Activated CD4-positive, alpha-beta T cell treated with anti-CD3 and anti-CD28 coated beads, Interleukin-2, amount 50 U/mL, for 48 hours (primary cell): ENCODE measurements at regions not wholly inside any gene's neighbourhood (a gene's known extent, or its start where the extent isn't known, plus 50 kb on each side); places are given as distances from the start of the nearest gene placed in this dataset.
"Not testable (repeated sequence)": the region's sequence is repeated elsewhere in the genome, so short reads cannot be mapped to it uniquely, and the experiment has no call there.

Experiments used
- DNase-seq, 2 experiments: peaks; one replicate each; pipeline ENCODE4 v3.0.0-alpha.2; 2020

DNA sequence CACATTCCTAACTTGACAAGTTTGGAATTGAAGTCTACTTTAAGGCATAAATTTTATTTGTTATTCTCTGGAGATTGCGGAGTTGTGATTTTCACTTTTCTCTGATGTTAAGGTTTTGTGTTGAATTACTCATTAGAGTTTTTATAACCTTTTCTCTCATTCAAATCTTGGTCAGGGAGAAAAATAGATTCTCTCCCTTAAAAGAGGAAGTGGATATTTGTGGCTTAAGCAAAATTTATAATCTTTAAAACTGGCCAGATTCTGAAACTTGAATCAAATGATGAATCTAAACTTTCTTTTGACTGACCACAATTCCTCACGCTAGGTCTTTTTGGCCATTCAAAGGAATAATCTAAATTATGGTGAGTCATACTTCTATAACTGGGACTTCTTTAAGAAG is 361.4 kb downstream of the TEX13C start:
- DNase-seq = no peak

DNA sequence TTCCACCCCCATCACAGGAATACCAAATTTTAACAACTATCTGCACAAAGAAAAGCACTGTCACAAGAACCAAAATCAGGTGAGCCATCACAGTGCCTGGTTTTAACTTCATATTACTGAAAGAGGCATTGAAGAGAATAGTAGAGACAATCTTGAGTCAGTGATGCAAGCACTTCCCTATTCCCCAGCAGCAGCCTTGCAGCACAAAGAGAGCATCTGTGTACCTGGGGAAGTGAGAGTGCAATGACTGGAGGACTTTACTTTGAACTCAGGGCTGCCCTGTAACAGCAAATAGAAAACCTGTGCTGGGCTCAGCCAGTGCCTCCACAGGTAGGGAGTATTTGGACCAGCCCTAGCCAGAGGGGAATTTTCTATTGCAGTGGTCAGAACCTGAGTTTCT is 361.8 kb downstream of the TEX13C start:
- no peak for DNase-seq

DNA sequence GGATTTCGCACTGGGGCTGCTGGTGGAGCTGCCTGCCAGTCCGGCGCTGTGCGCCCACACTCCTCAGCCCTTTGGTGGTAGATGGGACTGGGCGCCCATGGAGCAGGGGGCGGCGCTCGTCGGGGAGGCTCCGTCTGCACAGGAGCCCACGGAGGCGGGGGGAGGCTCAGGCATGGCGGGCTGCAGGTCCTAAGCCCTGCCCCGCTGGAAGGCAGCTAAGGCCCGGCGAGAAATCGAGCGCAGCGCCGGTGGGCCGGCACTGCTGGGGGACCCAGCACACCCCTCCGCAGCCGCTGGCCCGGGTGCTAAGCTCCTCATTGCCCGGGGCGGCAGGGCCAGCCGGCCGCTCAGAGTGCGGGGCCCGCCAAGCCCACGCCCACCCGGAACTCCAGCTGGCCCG is 370.9 kb downstream of the TEX13C start:
- not testable (repeated sequence) for DNase-seq

DNA sequence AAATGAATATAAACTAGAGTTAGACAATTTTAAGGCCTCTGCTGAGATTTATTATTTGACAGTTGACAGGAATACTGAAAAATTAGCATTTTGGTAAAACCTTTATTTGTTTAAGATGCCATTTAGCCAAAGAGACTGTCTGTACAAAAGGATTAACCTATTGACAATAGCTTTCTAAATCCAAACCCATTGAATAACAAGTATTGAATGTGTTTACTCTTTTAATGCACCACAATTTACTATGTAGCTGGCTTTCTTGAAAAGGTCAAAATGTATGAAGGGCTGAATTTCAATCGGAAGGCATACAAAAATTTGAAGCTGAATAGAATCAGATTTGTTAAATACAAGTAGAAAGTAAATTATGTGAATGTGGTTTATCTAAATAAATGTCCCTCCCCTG is 374.5 kb downstream of the TEX13C start:
- DNase-seq = no peak

DNA sequence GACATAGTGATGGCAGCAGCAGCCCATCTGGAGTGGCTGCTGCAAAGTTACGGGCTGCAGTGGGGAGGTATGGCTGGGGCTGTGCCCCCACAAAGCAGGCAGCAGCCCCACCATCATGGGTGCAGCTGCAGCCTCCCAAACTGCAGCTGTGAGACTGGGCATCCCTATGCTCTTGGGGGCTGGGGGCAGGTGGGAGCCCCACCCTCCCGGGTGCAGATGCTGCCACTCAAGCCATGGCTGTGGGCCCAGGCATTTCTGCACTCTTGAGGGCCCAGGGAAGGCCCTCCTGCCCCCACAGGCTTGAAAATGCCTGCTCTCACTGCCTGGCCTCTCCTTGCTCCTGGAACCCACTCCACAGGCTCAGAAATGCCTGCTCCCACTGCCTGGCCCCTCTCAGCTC is 389.4 kb downstream of the TEX13C start:
- DNase-seq = no peak

DNA sequence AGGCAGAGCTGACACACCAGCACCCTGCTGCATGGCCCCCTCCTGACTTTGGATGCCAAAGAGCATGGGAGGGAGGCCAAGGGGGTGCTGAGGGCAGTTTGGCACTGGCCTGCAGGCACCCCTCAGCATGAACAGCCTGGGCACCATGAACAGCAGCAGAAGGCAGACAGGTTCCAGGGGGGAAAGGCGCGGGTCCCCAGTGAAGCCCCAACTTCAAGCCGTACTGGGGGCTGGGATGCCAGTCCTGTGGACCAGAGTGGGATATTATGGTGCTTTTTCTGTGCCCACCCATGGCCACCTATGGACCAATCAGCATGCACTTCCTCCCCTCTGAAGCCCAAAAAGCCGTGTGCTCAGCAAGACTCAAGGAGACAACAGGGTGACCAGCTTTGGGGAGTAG is 389.9 kb downstream of the TEX13C start:
- DNase-seq = no peak

DNA sequence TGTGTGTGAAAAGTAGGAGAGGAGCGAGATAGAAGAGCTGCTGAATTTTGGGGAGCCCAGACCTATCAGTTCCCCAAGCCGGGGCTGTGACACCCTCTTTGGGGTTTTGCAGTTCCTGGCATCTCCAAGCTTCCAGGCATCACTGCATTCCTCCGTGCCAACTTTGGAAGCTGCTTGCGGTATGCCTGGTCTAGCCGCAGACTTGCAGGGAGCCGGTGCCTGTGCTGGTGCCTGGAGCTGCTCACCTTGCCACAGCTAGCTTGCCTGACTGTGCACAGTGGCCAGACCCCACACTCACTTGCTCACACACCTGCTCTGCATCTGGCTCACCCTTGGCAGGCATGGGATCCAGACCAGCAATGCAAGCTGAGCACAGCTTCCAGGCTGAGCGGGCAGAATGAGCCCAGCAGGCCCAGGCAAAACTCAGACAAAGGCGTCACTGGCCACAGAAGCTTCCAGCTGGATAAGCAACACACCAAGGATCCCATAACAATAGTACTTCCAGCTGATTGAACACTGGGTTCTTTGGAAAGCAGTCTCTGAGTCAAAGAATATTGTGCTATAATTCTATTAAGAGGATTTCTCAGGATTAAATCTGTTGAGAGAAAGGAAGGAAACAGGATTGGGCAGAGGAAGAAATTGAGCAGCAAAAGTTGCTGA is 390.9 kb downstream of the TEX13C start:
- no peak for DNase-seq

DNA sequence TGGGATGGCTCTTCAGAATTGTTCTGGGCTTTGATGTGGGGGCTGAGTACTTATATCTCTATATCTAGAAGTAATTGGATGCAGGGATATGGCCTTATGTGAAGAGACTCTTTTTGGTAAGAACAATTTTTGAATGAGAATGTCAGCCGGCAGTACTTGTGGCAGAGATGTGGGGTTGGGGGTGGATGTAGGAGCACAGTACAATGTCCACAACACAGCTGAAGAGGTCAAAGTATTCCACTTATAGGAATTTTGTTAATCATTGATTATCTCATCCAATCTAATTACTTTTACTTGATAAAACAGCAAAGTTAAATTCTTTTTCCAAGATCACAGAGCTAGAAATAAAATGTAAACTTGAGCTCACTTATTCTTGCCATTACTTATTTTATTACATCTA is 391.4 kb downstream of the TEX13C start:
- DNase-seq = no peak

DNA sequence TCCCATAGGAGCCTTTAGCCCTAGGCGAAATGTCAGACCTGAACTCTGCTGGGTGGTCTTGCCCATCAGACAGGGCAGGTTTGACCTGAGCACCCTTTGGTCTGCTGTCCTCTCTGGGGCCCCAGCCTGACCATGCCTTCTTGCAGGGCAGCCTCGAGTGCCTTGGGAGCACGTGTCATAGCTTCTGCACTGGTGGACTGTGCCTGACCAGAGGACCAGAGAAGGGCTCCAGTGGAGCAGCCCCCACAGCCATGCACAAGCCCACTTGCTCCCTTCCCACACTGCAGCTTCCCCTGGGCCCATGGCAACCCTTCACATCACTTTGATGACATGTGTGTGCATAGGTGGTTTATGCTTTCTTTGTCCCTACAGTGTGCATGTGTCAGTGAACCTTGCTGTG is 394.0 kb downstream of the TEX13C start:
- DNase-seq = no peak

DNA sequence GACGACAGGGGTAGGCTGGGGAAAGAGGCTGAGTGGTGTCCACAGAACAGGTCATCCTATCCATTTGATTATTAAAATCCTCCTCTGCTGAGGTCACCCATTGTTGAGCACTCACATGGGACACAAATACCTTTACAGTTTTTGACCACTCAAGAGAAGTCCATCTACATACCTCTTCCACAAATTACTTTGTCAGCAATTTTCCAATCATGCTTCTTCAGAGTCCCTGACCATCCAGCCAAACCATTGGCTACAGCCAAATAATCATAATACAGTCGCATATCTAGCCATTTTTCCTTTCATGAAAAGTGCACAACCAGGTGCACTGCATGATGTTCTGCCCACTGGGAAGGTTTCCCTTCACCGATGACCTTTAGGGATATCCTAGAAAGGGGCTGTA is 407.4 kb downstream of the TEX13C start:
- DNase-seq = no peak

DNA sequence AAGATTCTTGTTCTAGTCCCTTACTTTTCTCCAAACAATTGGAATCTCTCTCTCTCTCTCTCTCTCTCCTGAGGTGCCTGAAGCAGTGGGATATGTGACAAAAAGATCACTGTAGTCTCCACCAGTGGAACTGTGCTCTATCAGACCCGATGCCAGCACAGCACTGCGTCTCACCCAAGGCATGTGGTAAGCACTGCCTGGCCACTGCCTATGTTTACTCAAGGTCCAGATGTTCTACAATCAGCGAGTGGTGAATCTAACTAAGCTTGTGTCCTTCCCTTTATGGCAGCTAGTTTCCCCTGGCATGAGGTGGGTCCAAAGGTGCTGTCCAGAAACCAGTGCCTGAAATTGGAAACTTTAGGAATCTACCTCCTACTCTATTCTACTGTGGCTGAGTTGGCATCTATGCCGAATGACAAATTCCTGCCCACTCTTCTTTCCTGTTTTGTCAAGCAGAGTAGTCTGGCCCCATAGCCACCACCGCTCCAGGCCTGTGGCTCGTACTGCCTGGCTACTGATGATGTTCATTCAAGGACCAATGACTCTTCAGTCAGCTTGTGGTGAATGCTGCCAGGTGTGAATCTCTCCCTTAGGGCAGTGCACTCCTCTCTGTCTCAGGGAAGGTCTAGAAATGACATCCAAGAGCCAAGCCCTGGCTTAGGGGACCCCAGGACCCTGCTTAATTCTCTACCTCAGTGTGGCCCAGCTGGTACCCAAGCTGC is 416.5 kb downstream of the TEX13C start:
- DNase-seq = no peak

DNA sequence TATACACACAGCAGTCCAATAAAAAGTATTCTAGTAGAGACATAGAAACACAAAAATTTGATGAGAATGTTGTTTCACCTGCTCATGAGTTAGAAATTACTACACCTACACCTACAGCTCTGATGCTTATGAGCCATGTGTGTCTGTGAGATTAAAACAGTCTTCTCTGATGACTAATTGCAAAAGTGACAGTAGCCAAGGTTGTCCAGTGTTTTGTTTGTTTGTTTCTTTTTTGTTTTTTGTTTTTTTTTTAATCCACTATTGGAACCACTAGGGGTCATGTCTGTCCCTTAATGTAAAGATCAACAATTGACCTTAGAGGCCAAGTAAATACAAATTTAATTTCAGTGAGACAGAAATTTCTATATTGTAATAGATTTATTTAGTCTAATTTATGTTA is 423.1 kb downstream of the TEX13C start:
- no peak for DNase-seq

DNA sequence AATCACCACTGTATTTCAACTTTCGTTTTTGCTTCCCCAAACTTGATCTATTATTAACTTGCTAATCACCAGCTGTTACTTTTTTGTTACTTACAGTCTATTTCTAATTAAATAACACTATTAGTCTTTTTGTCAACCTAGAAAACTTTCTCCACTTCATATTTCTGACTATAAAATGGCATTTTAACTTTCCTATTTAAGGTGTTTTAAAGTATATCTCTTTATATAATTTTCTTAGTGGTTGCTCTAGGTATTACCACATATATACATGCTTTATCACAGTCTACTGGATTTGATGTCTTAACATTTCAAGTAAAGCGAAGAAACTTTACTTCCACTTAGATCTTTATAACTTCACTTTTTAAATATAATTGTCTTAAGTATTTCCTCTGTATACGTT is 421.2 kb downstream of the DCAF12L2 start:
- DNase-seq = no peak

DNA sequence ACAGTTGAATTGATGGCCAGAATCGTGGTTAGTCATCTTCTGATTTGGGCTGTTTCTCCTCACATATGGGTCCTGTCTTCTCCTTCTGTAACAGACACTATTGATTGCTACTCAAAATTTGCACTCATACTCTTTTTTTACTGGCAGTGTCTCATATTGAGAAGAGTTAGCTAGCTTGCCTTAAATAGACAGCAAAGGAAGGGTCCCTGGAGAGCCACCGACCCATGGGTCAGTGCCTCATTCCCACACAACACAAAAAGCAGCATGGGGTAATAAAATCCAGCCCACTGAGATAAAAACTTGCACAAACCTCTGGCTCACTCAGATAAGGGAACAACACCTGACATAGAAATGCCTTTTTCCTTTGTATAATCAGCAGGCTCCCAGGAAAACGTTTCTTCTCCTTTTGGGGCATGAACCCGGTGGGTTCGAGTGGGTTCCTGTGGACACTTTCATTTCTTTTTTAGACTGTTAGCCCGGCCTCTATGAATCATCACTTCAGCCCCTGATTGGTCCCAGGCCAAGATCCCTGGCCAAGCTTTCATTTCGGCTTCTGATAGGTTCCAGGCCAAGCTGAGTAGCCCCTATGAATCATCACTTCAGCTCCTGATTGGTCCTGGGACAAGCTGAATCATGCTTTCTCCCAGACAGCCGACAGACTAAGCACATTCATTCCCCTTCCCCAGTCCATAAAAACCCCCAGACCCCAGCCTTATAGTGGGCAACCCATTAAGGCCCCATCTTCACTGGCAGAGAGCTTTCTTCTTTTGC is 408.1 kb downstream of the DCAF12L2 start:
- no peak for DNase-seq

DNA sequence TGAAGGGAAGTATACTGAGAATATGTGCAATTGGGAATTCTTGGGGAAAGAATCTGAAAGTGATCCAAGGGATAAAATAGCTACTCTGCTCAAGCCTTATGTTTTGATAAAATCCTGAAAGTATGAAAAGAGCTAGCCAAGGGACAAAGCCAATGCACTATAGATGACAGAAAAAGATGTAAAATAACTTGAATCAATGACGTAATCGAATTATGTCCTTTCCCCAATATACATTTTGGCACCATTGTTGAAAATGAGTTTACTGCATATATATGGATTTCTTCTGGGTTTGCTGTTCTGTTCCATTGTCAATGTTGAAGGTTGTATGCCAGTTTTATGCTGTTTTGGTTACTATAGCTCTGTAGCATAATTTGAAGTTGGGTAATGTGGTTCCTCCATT is 407.3 kb downstream of the DCAF12L2 start:
- no peak for DNase-seq

DNA sequence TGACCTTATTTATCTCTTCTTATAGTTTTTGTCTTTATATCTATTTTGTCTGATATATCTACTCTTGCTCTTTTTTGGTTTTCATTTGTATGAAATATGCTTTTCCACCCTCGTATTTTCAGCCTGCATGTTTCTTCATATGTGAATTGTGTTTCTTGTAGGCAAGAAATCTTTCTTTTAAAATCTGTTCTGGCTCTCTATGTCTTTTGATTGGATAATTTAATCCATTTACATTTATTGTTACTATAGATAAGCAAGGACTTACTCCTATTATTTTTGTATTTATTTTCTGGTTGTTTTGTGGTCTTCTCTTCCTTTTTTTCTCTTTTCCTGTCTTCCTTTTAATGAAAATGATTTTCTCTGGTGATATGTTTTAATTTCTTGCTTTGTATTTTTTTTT is 403.1 kb downstream of the DCAF12L2 start:
- DNase-seq = no peak

DNA sequence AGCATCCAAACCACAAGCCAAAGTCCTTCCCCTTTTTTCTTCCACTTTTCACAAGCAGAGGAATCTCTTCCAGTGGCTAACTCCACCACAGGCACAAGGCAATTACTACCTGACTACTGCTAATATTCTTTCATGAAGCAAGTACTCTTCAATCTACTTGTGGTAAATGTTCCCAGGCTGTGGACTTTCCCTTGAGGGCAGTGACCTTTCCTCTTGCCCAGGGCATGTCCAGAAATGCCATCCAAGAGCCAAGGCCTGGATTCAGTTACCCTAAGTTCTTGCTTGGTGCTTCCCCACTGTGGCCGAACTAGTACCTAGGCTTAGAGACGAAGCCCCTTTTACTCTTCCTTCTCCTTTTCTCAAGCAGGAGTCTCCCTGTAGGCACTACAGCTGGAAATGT is 400.7 kb downstream of the DCAF12L2 start:
- DNase-seq = no peak

DNA sequence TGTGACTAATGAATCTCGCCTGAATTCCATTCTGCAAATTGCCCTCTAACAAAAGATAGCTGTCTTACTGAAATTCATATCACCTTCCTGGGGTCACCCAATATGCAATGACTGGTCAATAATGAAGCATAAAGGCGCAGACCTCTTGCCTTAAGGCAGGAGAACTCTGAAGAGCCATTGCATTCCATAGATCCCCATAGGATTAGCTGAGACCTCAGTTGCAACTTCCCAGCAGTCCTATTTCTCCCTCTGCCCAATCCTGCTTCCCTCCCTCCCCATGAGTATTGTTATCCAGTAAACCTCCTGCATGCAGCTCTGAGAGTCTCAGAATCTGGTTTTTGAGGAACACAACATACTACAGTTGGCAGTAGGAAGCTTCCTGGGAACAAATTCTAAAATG is 396.5 kb downstream of the DCAF12L2 start:
- no peak for DNase-seq

DNA sequence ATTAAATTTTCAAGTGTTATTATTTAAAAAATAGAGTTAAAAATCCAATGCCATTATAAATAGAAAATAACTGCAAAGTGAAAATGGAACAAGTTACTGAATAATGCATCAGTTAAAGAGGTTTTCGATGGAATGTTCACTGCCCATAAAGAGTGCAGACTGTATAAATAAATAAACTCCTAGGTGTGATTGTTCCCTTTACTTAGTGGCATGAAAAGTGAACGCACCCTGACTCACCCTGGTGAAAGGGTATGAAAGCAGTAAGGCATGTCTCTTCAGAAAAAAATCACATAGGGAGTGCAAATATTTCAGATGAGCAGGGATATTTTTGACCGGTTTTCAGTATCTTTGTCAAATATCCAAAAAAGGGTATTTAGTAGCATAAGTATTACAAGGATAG is 387.8 kb downstream of the DCAF12L2 start:
- DNase-seq = no peak

DNA sequence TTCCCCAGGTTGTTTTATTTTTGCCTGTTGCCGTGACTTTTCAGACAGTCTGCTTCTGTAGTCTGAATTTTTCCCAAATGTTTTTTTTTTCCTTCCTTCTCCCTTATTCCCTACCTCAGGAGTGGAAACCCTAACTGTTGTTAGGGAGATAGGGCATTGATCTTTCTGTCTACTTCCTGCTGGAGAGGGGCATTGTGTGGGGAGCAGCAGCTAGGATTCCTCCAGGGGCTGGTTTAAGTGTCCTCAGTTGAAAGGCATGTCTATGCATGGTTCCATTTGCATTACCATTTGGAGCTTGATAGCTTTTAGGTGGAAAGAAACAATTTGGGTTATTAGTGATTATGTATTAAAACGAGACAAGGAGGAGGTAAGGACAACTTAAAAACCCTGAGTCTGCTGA is 383.9 kb downstream of the DCAF12L2 start:
- DNase-seq = no peak

DNA sequence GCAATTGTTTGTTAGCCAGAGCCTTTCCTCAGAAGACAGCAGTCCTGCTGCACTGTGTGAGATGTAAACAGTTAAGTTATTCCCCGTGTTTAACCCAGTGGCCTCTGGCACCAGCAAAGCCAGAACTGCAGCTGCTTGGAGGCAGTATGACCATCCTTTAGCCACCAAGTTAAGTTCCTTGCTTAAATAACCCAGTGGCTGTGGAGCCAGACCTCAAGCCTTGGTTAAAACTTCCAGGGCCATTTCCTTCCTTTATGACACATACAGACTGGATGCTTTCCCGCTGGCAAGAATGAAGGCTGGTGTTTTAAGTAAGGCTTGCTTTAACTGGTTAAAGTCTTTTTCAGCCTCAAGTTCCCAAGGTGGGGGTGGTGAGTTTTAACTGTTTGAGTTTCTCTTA is 379.8 kb downstream of the DCAF12L2 start:
- DNase-seq = no peak

DNA sequence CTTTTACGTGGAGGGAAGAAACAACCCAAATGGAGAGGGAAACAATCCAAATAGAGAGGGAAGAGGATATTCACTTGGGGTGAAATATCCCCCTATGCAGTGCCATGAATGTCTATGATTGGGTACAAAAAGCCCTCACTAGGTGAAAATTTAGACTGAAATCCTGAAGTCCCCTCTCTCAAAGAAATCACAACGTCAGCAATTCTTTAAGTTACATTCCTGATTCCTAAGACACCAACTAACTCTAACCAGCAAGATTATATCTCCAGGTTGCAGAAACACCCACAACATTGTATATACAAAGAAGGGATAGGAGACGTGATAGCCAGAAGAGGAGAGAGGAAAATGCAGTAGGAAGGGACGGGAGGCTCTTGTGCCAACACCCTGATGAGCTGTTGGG is 374.3 kb downstream of the DCAF12L2 start:
- DNase-seq = no peak

DNA sequence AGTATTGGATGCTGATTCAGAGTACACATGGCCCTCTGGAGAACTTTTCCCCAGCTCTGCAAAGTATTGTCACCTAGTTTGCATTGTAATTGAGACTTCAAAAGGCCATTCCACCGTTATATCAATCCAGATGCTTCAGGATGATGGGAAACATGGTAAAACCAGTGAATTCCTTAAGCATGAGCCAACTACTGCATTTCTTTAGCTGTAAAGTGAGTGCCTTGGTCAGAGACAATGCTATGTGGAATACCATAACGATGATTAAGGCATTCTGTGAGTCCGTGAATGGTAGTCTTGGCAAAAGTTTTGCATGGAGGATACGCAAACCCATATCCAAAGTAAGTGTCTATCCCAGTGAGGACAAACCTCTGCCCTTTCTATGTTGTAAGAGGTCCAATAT is 355.2 kb downstream of the DCAF12L2 start:
- no peak for DNase-seq

DNA sequence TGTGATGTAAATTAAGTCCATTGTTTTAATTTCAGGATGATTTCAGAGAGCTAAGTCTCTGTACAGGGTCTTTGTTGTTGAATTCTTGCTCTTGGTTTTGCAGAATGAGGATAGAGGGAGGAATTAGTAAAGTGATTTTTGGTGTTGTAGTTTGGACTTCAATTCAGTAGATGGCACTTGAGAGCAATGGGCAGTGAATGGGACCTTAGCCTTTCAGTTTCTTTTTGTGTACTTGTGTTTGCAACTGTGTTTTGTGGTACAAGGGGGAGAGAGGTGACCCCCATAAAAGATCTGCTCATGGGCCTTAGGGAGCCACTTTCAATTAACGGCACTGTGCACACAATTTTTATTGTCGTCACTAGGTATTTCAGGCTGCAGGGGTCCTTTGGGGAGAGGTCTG is 340.0 kb downstream of the DCAF12L2 start:
- no peak for DNase-seq
